CD4-positive, alpha-beta T cell (primary cell): ENCODE measurements at regions not wholly inside any gene's neighbourhood (a gene's known extent, or its start where the extent isn't known, plus 50 kb on each side); places are given as distances from the start of the nearest gene placed in this dataset.

Experiments used
- ATAC-seq: fragments of 200-7000 bp; cut with Tn5 transposase; one replicate; pipeline ENCODE4 v1.10.0; 2022; ENCODE audit warnings: mild to moderate bottlenecking; ENCODE audit not compliant: poor library complexity
- CTCF ChIA-PET: fragments of 350-600 bp; sonication (Branson Sonifier 250); formaldehyde crosslinking; loops from one replicate; lab custom pipeline; 2021; ENCODE audit warnings: antibody characterized with exemption, inconsistent platforms; lab: Charles Lee
- POLR2A ChIA-PET: fragments of 350-600 bp; sonication (Branson Sonifier 250); formaldehyde crosslinking; loops from one replicate; lab custom pipeline; 2021; ENCODE audit warnings: antibody characterized with exemption, inconsistent platforms; lab: Charles Lee
- DNase-seq, 14 experiments: peaks; one replicate each; pipeline ENCODE4 v3.0.0-alpha.2; 2013 to 2020; ENCODE audit warnings: mixed read lengths in 2 of 14
- H3K27ac ChIP-seq, 2 donors: one replicate each; pipeline versions ENCODE4 v1.5.1 to v1.7.0; 2013; ENCODE audit warnings: low read length in 2 of 2, low read depth in 1 of 2, mild to moderate bottlenecking in 1 of 2
- H3K27me3 ChIP-seq, 2 experiments: 1 replicate in 1 of 2; 2 replicates in 1 of 2; pipeline versions ENCODE4 v1.6.1 to v1.7.0; 2013; ENCODE audit warnings: low read length in 2 of 2, control low read depth in 1 of 2, mild to moderate bottlenecking in 1 of 2, moderate library complexity in 1 of 2; ENCODE audit not compliant: insufficient read depth in 2 of 2, control insufficient read depth in 1 of 2
- H3K36me3 ChIP-seq: one replicate; pipeline ENCODE4 v1.6.1; 2013; ENCODE audit warnings: low read length, control low read depth; ENCODE audit not compliant: insufficient read depth
- H3K4me1 ChIP-seq: one replicate; pipeline ENCODE4 v1.6.1; 2013; ENCODE audit warnings: low read length, control low read depth; ENCODE audit not compliant: insufficient read depth
- H3K4me3 ChIP-seq: one replicate; pipeline ENCODE4 v1.5.1; 2013; ENCODE audit warnings: mild to moderate bottlenecking, low read length, moderate library complexity
- H3K9me3 ChIP-seq, 2 experiments: 1 replicate in 1 of 2; 2 replicates in 1 of 2; pipeline versions ENCODE4 v1.6.1 to v1.7.0; 2013; ENCODE audit warnings: low read length in 2 of 2, mild to moderate bottlenecking in 2 of 2, control low read depth in 1 of 2, moderate library complexity in 1 of 2; ENCODE audit not compliant: control insufficient read depth in 1 of 2, insufficient read depth in 1 of 2
- H3K27ac Mint-ChIP-seq: one replicate; pipeline ENCODE4 v1.8.0; 2020; ENCODE audit warnings: mixed read lengths
- H3K27me3 Mint-ChIP-seq: one replicate; pipeline ENCODE4 v1.8.0; 2021; ENCODE audit warnings: mixed read lengths
- H3K36me3 Mint-ChIP-seq: one replicate; pipeline ENCODE4 v1.8.0; 2021; ENCODE audit warnings: low read depth, mixed read lengths
- H3K4me1 Mint-ChIP-seq: one replicate; pipeline ENCODE4 v1.8.0; 2021; ENCODE audit warnings: low read depth, mixed read lengths
- H3K4me3 Mint-ChIP-seq: one replicate; pipeline ENCODE4 v1.8.0; 2020; ENCODE audit warnings: mild to moderate bottlenecking, mixed read lengths
- H3K9me3 Mint-ChIP-seq: one replicate; pipeline ENCODE4 v1.8.0; 2020; ENCODE audit warnings: mixed read lengths
- intact Hi-C, 2 experiments: fragments of 100-400 bp; cut with DNase I in 1 of 2; cut with micrococcal nuclease in 1 of 2; formaldehyde crosslinking; loops; one replicate each; pipeline versions ENCODE4 v1.15.1 to v1.9.0; 2023 to 2025; cut with DNase I, micrococcal nuclease
- TF ChIP-seq, protein P1 (sequence below): fragments of 200-600 bp; IDR thresholded peaks from one replicate; pipeline ENCODE4 v1.8.0; 2022; ENCODE audit warnings: antibody characterized with exemption, mild to moderate bottlenecking

GRCh38 chr4:180619440-180619839 lies 1623.8 kb upstream of the TENM3 start:
- TF ChIP-seq, protein P1, sequence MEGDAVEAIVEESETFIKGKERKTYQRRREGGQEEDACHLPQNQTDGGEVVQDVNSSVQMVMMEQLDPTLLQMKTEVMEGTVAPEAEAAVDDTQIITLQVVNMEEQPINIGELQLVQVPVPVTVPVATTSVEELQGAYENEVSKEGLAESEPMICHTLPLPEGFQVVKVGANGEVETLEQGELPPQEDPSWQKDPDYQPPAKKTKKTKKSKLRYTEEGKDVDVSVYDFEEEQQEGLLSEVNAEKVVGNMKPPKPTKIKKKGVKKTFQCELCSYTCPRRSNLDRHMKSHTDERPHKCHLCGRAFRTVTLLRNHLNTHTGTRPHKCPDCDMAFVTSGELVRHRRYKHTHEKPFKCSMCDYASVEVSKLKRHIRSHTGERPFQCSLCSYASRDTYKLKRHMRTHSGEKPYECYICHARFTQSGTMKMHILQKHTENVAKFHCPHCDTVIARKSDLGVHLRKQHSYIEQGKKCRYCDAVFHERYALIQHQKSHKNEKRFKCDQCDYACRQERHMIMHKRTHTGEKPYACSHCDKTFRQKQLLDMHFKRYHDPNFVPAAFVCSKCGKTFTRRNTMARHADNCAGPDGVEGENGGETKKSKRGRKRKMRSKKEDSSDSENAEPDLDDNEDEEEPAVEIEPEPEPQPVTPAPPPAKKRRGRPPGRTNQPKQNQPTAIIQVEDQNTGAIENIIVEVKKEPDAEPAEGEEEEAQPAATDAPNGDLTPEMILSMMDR, result no peak
- Mint-ChIP-seq H3K36me3 (no peaks in the 10 kb centered on the region), H3K27me3 (no peaks in the 10 kb centered on the region), H3K4me1 (no peaks in the 10 kb centered on the region), H3K4me3 (no peak overlapping the region), H3K9me3 (no peaks in the 10 kb centered on the region), H3K27ac (no peak overlapping the region)
- Histone ChIP-seq H3K4me1 (no peaks in the 10 kb centered on the region), H3K27me3 (no peaks in the 10 kb centered on the region), H3K27ac (no peak overlapping the region), H3K4me3 (no peak overlapping the region), H3K9me3 (peaks cover 0 to 4% of the 10 kb centered on the region in 2 experiments), H3K36me3 (no peaks in the 10 kb centered on the region)
- ChIA-PET CTCF (interaction anchor here (0.6 to 0.7 kb wide), 2 partner anchors 45 to 448 kb away, joined by 3 to 5 read pairs; no protein-coding TSS in a partner anchor), POLR2A (no interaction called here)
- DNase-seq (no peak), ATAC-seq (no peak)
- intact Hi-C loops, result no loop called here

DNA sequence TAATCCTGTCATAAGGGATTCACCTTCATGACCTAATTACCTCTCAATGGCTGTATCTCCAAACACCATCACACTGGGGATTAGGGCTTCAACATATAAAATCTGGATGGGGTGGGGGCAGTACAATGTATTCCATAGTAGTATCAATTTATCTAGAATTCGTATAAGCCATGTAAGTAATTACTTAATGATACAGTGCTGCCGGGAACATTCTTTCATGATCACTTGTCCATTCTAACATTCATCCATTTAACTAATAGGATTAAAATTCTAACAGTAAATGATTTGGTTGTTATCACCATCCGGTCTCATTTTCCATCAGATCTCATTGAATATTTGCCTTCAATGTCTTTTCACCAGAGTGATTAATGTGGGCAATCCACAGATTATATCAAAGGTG lies 1620.9 kb upstream of the TENM3 start:
- Histone ChIP-seq H3K27ac (no peak overlapping the region), H3K9me3 (peaks cover 0 to 4% of the 10 kb centered on the region in 2 experiments), H3K4me1 (no peaks in the 10 kb centered on the region), H3K27me3 (no peaks in the 10 kb centered on the region), H3K36me3 (no peaks in the 10 kb centered on the region), H3K4me3 (no peak overlapping the region)
- H3K4me3 Mint-ChIP-seq, result no peak overlapping the region
- ChIA-PET POLR2A (no interaction called here), CTCF (no interaction called here)
- intact Hi-C loops, result no loop called here
- H3K9me3 Mint-ChIP-seq, result no peaks in the 10 kb centered on the region
- H3K27me3 Mint-ChIP-seq, result no peaks in the 10 kb centered on the region
- H3K36me3 Mint-ChIP-seq, result no peaks in the 10 kb centered on the region
- DNase-seq, result no peak
- TF ChIP-seq, protein P1, result no peak
- no peak for ATAC-seq
- H3K4me1 Mint-ChIP-seq, result no peaks in the 10 kb centered on the region
- no peak overlapping the region for H3K27ac Mint-ChIP-seq

- TF ChIP-seq, protein P1, result no peak
- no peaks in the 10 kb centered on the region for H3K27me3 ChIP-seq
- no peak overlapping the region for H3K27ac ChIP-seq
- H3K36me3 ChIP-seq, result no peaks in the 10 kb centered on the region
- intact Hi-C loops, result no loop called here
- no peaks in the 10 kb centered on the region for H3K27me3 Mint-ChIP-seq
- H3K4me3 ChIP-seq, result no peak overlapping the region
- no peaks in the 10 kb centered on the region for H3K4me1 ChIP-seq
- ATAC-seq (no peak), DNase-seq (no peak)
- H3K4me1 Mint-ChIP-seq, result no peaks in the 10 kb centered on the region
- ChIA-PET POLR2A (no interaction called here), CTCF (no interaction called here)
- H3K9me3 Mint-ChIP-seq, result no peaks in the 10 kb centered on the region
- no peaks in the 10 kb centered on the region for H3K36me3 Mint-ChIP-seq
- H3K9me3 ChIP-seq, result peaks cover 0 to 4% of the 10 kb centered on the region in 2 experiments
- no peak overlapping the region for H3K4me3 Mint-ChIP-seq
- H3K27ac Mint-ChIP-seq, result no peak overlapping the region
These were observed 1617.5 kb upstream of the TENM3 start for GRCh38 chr4:180625653-180626052.
